Astrocyte of the cerebellum (primary cell): ENCODE measurements at regions not wholly inside any gene's neighbourhood (a gene's known extent, or its start where the extent isn't known, plus 50 kb on each side); places are given as distances from the start of the nearest gene placed in this dataset.

Experiments used
- DNase-seq: peaks from one replicate; pipeline ENCODE4 v3.0.0-alpha.2; 2011; ENCODE audit warnings: low read depth
- H3K4me3 ChIP-seq: 2 replicates; pipeline ENCODE4 v1.5.1; 2011; ENCODE audit warnings: mild to moderate bottlenecking, low read depth, low read length, moderate library complexity
- CTCF ChIP-seq: IDR thresholded peaks from 2 replicates; pipeline ENCODE4 v1.5.1; 2012; ENCODE audit warnings: low read length, low read depth, moderate library complexity, mild to moderate bottlenecking; ENCODE audit errors: missing control alignments
- in situ Hi-C: cut with HindIII; loops from 2 replicates; pipeline ENCODE4 v1.10.0; 2017; ENCODE audit warnings: low sequenced_read_pairs

DNA sequence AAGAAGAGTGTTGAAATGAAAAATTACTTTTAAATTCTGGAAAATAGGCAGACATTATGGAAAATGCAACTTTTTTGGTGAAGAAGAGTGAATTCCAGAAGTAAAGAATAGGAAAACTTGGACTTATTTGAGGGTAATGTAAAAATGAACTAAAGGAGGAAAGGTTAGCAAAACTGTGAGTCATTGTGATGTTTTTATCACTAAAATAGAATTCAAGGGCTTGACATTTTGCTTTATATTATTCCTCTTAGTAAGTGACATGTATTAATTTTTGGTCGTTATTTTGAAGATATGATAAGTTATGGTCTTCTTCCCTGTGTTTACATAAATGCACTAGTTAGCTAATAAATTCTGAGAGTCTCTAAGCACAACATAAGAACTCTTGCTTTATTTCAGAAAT is 390.9 kb downstream of the FAT4 start:
- DNase-seq, result no peak
- H3K4me3 ChIP-seq, result no peak overlapping the region
- no peak for TF ChIP-seq CTCF

DNA sequence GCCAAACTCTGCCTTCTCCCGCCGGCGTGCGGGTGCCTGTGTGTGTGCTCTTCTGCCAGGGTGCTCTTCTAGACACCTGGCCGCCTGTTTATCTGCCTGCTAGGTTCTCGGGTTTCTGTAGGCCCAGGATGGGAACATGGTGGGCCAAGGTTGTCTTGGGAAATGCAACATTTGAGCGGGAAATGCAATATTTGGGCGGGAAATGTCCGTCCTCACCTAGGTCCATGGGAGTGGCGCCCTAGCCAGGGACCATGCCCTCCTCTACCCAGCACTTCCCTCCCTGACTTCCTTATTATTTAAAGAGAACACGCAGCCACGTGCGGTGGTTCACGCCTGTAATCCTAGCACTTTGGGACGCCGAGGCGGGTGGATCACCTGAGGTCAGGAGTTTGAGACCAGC is 392.6 kb downstream of the FAT4 start:
- no peak for TF ChIP-seq CTCF
- in situ Hi-C loops, result no loop called here

More for the DNA sequence above, 390.9 kb downstream of the FAT4 start:
- in situ Hi-C loops, result no loop called here

DNA sequence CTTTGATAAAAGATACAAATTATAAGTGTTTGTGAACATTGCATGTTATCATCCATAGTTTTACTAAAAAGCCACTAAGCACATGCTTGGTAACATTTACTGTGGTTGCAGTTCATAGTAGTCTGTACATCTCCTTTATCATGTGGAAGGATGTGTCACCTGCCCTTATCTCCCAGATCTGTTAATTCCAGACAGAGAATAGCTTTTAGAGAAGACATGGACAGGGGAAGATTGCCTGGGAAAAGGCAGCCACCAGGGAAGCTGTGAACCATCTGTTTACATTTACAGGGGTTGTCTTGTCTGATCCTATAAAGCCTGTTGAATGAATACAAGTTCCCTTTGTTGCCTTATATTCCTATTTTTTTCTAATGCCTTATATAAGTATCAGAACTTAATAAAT is 396.0 kb downstream of the FAT4 start:
- H3K4me3 ChIP-seq, result no peak overlapping the region
- in situ Hi-C loops, result no loop called here
- TF ChIP-seq CTCF, result no peak
- no peak for DNase-seq

More for the DNA sequence above, 392.6 kb downstream of the FAT4 start:
- DNase-seq, result no peak
- no peak overlapping the region for H3K4me3 ChIP-seq

DNA sequence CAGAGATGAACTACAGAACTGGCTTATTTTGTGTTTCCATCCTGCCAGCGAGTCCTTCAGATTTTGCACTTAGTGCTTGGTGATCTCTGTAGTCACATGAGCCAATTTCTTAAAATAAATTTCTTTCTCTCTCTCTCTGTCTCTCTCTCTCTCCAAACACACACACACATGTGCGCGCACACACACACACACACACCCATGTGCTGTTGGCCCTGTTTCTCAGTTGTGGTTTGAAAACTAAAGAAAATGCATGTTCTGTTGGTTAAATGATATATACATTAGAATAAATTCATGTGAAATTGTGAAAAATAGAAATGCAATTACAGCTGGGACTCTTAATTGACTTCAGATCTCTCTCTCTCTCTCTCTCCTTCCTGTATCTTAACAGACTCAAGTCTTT is 399.3 kb downstream of the FAT4 start:
- TF ChIP-seq CTCF, result no peak
- no peak overlapping the region for H3K4me3 ChIP-seq
- DNase-seq, result no peak
- in situ Hi-C loops, result no loop called here

- in situ Hi-C loops, result no loop called here
- no peak for DNase-seq
- TF ChIP-seq CTCF, result no peak
- no peak overlapping the region for H3K4me3 ChIP-seq
These were observed 400.1 kb downstream of the FAT4 start for GRCh38 chr4:125714845-125715244.

- no peak overlapping the region for H3K4me3 ChIP-seq
- DNase-seq, result no peak
- in situ Hi-C loops, result no loop called here
- TF ChIP-seq CTCF, result no peak
These were observed 405.2 kb downstream of the FAT4 start for GRCh38 chr4:125719987-125720386.

DNA sequence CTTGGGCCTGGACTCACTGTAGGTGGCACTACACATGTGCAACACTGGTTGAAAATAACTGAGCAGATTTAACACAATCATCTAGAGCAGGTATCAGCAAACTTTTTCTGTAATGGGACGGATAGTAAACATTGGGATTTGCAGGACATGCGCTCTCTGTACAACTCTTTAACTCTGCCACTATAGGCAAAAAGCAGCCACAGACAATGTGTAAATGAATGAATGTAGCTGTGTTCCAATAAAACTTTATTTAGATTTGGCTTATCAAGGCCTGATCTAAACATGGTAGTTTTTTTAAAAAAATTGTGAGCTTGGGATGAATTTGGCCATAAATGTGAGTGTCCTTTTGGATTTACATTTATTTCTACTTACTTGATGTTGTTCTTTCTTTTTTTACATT is 407.3 kb downstream of the FAT4 start:
- TF ChIP-seq CTCF, result no peak
- no peak for DNase-seq
- H3K4me3 ChIP-seq, result no peak overlapping the region
- in situ Hi-C loops, result no loop called here
